ENCODE measurements at regions not wholly inside any gene's neighbourhood (a gene's known extent, or its start where the extent isn't known, plus 50 kb on each side); places are given as distances from the start of the nearest gene placed in this dataset.

DNA sequence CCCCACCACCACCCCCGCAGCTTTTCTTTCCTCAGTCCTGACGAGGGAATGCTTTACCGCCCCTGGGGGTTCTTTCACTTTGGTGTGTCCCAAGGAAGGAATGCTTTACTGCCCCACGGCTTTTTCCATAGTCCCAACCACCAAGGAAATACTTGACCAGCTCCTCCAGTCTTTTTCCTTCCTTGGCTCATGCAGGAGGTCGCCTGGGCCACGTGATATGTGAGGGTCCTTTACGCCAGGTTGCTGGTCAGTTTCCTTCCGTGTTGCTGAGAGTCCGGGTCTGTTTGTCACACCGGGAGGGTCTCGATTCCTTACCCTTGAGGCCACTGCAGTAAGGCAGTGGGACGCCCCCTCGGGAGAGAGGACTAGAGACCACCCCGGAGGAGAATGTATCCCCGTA is 58.9 kb upstream of the CDH4 start:
- no peak for FAIRE-seq

Data from islet of Langerhans (tissue), 1 donor.